ENCODE measurements at regions not wholly inside any gene's neighbourhood (a gene's known extent, or its start where the extent isn't known, plus 50 kb on each side); places are given as distances from the start of the nearest gene placed in this dataset.

DNA sequence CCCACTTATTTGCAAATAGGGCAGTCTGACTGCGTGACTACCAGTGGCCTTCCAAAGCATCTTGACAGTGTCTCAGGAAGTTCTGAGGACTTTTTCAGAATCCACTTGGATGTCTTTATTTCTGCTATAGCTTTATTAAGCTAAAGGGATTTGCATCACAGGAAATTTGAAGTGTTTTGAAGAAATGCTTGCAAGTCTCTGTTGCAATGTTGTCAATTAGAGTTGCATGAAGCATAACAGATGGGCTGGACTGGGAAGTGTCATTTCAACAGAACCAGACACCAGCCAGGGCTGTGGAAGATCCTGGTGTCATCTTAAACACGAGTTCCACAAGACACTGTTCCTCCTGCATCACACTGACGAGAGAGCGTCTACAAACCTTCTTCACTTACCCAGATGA is 224.5 kb downstream of the EN1 start (continued):
- TF ChIP-seq ZNF207 (IDR thresholded peaks at IDR 0.05; ENCODE audit: borderline replicate concordance) (no peak), NR2C1 (IDR thresholded peaks at IDR 0.05) (no peak), NBN (IDR thresholded peaks at IDR 0.05) (no peak), POU2F2 (IDR thresholded peaks at IDR 0.05; ENCODE audit: borderline replicate concordance, low read depth, low read length) (no peak), HDGF (IDR thresholded peaks at IDR 0.05) (no peak), TAF1 (IDR thresholded peaks at IDR 0.05; ENCODE audit: borderline replicate concordance, low read depth, low read length) (no peak)
- TF ChIP-seq, protein P1, sequence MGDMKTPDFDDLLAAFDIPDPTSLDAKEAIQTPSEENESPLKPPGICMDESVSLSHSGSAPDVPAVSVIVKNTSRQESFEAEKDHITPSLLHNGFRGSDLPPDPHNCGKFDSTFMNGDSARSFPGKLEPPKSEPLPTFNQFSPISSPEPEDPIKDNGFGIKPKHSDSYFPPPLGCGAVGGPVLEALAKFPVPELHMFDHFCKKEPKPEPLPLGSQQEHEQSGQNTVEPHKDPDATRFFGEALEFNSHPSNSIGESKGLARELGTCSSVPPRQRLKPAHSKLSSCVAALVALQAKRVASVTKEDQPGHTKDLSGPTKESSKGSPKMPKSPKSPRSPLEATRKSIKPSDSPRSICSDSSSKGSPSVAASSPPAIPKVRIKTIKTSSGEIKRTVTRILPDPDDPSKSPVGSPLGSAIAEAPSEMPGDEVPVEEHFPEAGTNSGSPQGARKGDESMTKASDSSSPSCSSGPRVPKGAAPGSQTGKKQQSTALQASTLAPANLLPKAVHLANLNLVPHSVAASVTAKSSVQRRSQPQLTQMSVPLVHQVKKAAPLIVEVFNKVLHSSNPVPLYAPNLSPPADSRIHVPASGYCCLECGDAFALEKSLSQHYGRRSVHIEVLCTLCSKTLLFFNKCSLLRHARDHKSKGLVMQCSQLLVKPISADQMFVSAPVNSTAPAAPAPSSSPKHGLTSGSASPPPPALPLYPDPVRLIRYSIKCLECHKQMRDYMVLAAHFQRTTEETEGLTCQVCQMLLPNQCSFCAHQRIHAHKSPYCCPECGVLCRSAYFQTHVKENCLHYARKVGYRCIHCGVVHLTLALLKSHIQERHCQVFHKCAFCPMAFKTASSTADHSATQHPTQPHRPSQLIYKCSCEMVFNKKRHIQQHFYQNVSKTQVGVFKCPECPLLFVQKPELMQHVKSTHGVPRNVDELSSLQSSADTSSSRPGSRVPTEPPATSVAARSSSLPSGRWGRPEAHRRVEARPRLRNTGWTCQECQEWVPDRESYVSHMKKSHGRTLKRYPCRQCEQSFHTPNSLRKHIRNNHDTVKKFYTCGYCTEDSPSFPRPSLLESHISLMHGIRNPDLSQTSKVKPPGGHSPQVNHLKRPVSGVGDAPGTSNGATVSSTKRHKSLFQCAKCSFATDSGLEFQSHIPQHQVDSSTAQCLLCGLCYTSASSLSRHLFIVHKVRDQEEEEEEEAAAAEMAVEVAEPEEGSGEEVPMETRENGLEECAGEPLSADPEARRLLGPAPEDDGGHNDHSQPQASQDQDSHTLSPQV (IDR thresholded peaks at IDR 0.05): no peak

DNA sequence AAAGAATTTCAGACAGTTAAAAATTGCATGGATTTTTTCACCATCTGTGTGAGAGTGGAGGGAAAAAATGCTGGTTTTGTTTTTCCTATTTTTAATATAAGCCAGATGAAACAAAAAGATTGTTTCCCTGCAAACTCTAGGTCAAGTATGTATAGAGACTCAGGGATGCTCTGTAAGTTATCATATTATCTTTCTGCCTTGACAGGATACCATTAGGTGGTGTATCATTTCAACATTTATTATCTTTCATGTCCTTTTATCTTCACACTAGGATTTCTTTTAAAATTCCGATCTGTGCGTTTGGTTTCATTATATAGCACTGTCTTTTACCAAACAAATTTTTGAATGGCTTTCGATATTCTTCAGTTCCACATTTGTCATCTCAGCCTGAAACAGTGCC is 225.3 kb downstream of the EN1 start:
- DNase-seq (ENCODE audit: low read depth, low spot score) (no peak), ATAC-seq (no peak), FAIRE-seq (no peak)
- POLR2A ChIA-PET: interaction anchor here (0.6 kb wide), 1 partner anchor 868 kb away, joined by 3 read pairs; no protein-coding TSS in a partner anchor
- SMC1A ChIA-PET (ENCODE audit: uncharacterized antibody, unreplicated experiment): no interaction called here
- H3K4me1 ChIP-seq (ENCODE audit: control insufficient read depth, insufficient read depth, low read length): no peaks in the 10 kb centered on the region
- H2AFZ ChIP-seq (ENCODE audit: control insufficient read depth, low read depth, low read length): no peak overlapping the region
- RAD21 ChIA-PET (ENCODE audit: unreplicated experiment): no interaction called here
- WGBS (ENCODE audit: insufficient coverage, insufficient replicate concordance, low lambda C conversion rate, missing lambda C conversion rate): 54% methylated on average over 3 of the region's 3 CpGs
- H3K27ac ChIP-seq (ENCODE audit: control insufficient read depth, insufficient read depth): no peak overlapping the region
- H4K20me1 ChIP-seq (ENCODE audit: control insufficient read depth, insufficient read depth): no peaks in the 10 kb centered on the region
- in situ Hi-C loops (cut with MboI): no loop called here
- H3K79me2 ChIP-seq (ENCODE audit: control insufficient read depth, insufficient read depth, low read length): no peaks in the 10 kb centered on the region
- no TSS peak for BruUV-seq (replicated peaks)
- H3K36me3 ChIP-seq (ENCODE audit: control insufficient read depth in 2 of 2, insufficient read depth in 2 of 2, low read length in 1 of 2): no peaks in the 10 kb centered on the region
- TF ChIP-seq TCF3 (IDR thresholded peaks at IDR 0.05; ENCODE audit: borderline replicate concordance, insufficient read depth, low read depth, low read length) (no peak), KLF5 (IDR thresholded peaks at IDR 0.05; ENCODE audit: partially characterized antibody) (no peak), ZNF24 (IDR thresholded peaks at IDR 0.05) (no peak), BACH1 (IDR thresholded peaks at IDR 0.05; ENCODE audit: borderline replicate concordance) (no peak), NFIC (IDR thresholded peaks at IDR 0.05; ENCODE audit: low read depth, low read length) (no peak), ZNF622 (IDR thresholded peaks at IDR 0.05) (no peak)
- TF ChIP-seq, protein P2, sequence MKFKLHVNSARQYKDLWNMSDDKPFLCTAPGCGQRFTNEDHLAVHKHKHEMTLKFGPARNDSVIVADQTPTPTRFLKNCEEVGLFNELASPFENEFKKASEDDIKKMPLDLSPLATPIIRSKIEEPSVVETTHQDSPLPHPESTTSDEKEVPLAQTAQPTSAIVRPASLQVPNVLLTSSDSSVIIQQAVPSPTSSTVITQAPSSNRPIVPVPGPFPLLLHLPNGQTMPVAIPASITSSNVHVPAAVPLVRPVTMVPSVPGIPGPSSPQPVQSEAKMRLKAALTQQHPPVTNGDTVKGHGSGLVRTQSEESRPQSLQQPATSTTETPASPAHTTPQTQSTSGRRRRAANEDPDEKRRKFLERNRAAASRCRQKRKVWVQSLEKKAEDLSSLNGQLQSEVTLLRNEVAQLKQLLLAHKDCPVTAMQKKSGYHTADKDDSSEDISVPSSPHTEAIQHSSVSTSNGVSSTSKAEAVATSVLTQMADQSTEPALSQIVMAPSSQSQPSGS (IDR thresholded peaks at IDR 0.05; ENCODE audit: low read length): no peak
- TF ChIP-seq, protein P3, sequence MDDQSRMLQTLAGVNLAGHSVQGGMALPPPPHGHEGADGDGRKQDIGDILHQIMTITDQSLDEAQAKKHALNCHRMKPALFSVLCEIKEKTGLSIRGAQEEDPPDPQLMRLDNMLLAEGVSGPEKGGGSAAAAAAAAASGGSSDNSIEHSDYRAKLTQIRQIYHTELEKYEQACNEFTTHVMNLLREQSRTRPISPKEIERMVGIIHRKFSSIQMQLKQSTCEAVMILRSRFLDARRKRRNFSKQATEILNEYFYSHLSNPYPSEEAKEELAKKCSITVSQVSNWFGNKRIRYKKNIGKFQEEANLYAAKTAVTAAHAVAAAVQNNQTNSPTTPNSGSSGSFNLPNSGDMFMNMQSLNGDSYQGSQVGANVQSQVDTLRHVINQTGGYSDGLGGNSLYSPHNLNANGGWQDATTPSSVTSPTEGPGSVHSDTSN (IDR thresholded peaks at IDR 0.05; ENCODE audit: insufficient replicate concordance, low read depth, low read length): no peak
- H3K4me2 ChIP-seq (ENCODE audit: control insufficient read depth, insufficient read depth): no peak overlapping the region
- intact Hi-C loops (cut with micrococcal nuclease; ENCODE audit: unreplicated experiment): no loop called here
- no peaks in the 10 kb centered on the region for H3K27me3 ChIP-seq (replicated peaks in 1 of 2; ENCODE audit: control insufficient read depth in 2 of 2, insufficient read depth in 2 of 2, low read length in 1 of 2)
- CTCF ChIA-PET: no interaction called here
- no peak overlapping the region for H3K9ac ChIP-seq (ENCODE audit: control insufficient read depth, insufficient read depth, low read length)
- H3K9me3 ChIP-seq (replicated peaks; ENCODE audit: control insufficient read depth, insufficient read depth, low read length): no peaks in the 10 kb centered on the region
- no peak overlapping the region for H3K4me3 ChIP-seq

Measured in GM12878 (cell line).